Inferior parietal cortex (tissue), 1 donor: ENCODE measurements at regions not wholly inside any gene's neighbourhood (a gene's known extent, or its start where the extent isn't known, plus 50 kb on each side); places are given as distances from the start of the nearest gene placed in this dataset.
A peak's percentile ranks its signal among the peaks of the same experiment; 100 is the strongest.
"Not testable (repeated sequence)": the region's sequence is repeated elsewhere in the genome, so short reads cannot be mapped to it uniquely, and the experiment has no call there.

Experiments
- DNase-seq: peaks from one replicate; pipeline ENCODE4 v3.0.0-alpha.2; 2016; ENCODE audit errors: extremely low spot score

GRCh38 chr1:145553795-145554194 is 54.0 kb upstream of the GPR89A start:
- DNase-seq = not testable (repeated sequence)

DNA sequence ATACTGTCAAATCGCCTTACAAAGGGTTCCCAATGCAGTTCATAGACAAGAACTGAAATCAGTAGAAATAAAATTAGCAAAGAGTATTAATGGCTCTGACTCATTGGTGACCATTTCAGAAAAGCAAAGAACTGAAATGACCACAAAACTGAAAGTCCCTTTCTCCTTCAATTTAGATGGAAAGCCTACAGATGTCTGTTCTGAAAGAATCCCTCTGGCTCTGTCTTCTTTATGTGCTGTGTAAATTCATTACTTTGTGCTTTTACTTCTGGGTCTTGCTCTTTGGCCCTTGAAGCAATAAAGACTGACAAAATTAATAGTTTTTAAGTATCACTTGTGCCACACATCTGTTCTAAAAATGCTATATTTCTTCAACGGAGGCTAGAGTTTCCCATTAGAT is 62.7 kb upstream of the GPR89A start:
- DNase-seq = no peak

DNA sequence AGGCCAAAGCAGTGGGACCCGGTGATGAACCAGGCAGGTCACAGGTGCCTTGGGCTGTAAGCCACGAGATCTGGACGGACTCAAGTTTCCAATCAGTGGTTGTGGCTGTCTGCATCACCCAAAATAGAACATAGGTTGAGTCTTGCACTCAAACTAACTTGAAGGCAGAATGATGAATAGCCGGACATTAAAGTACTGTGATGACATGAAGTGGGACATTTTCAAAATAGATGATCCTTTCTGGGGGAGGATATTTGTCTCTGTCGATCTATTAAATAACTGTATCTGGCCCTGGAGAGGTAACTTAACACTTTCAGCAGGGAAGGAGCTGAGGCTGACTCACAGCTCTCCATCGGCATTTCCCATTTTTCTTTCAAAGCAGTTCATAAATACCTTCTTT is 66.1 kb upstream of the GPR89A start:
- not testable (repeated sequence) for DNase-seq

- not testable (repeated sequence) for DNase-seq
Measured at GRCh38 chr1:145541246-145541645, 66.5 kb upstream of the GPR89A start.

DNA sequence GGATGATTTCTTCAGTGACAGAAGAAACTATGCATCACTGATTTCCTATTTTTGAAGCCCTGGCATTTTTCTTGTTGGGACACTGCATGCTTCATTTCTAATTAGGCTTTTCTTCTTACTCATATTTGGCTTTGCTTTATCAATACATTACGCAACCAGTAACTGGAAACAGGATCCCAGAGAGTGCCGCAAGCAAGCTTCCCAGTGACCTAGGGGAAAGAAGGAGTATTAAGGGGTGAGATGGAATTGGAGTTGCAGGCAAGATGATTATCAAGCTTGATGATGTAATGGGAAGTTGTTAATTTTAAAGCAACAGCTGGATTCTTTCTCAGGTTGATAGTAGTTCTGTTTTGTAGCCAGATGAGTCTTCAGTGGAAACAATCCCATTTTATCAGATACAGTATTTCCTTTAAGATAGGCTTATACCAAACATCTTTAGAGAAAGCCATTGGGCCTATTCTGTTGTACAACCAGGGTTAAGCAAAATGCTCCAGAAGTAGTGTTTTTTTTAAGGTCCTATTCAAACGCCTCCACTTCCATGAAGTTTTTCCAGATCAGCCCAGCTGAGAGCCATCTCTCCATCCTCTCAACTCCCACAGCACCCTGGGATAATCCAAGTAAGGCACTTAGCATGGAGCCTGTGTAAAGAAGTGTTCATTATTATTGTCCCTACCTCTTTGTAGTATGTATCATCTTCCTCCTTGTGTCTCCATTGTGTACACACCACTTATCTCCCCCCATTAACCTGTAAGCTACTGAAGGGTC is 69.5 kb upstream of the GPR89A start:
- DNase-seq = not testable (repeated sequence)

DNA sequence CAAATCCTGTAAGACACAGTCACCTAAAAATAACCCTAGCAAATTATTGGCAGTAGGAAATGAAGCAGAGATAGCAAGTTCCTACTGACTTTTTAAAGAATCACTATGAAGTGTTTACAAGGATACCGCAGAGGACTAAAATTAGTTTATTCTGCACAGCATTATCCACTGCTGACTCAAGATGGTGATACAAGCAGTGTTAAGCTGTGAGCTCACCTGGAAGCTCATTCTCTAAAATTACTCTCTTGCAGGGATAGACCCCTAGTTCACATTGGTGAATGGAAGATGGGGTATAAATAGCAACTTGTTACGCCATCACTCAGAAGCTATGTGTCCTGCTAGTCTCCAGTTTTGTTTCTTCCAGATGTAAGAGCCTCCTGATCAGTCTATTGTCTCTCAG is 70.8 kb upstream of the GPR89A start:
- DNase-seq = not testable (repeated sequence)

DNA sequence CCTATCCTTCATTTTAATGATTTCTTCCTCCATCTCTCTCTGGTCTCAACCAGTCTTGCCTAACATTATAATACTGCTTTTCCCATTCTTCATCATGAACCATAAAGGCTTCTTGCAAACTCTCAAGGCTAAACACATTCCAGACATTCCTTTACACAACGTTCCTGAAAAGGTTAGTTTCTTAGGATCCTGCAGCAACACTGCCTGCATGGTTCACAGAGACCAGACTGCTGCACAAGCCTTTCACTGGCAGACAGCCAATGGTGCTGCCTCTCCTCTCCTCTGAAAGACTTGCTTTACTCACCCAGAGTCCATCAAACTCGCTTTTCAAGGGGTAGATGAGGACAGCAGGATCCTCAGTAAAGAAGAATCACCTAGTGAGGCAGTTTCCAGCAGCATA is 72.3 kb upstream of the GPR89A start:
- DNase-seq = not testable (repeated sequence)

- DNase-seq = peak; percentile 8
Measured at GRCh38 chr1:145528068-145528564, 79.7 kb upstream of the GPR89A start.

- DNase-seq = not testable (repeated sequence)
Measured at GRCh38 chr1:145520159-145520558, 87.6 kb upstream of the GPR89A start.

- not testable (repeated sequence) for DNase-seq
Measured at GRCh38 chr1:145519302-145519701, 88.5 kb upstream of the GPR89A start.

DNA sequence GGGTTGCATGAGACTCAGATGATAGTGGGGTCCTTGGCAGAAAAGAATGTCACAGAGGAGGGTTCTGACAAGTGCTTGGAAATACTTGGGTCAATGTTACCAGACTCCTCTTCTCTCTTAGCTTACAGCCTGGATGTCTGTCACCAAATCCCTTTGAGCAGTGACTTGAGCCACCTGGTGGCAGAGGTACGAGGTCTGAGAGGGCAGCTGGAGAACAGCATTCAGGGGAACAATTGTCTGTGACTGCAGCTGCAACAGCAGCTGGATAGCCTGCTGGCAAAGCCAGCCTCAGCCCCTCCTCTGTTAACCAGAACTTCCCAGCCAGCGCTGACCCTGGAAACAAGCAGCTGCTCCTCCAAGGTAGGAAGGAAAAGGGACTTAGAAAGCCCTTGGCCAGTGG is 87.6 kb upstream of the NBPF20 start:
- DNase-seq = not testable (repeated sequence)

DNA sequence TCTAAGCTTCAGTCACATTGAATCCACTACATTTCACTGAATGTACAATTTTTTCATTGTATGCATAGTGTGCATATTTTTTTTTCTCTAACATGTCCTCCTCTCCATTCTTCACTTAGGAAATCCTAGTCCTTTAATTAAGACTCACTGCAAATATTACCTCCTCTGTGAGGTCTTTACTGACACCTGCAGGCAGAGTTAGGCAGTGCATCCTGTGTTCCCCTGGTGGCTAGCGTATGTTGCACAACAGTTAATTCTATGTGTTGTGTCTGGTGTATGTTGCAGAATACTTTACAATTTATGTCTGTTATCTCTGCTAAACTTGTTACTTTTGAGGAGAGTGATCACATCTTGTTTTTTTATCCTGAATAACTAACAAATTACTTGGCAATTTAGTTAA is 82.7 kb upstream of the NBPF20 start:
- not testable (repeated sequence) for DNase-seq

GRCh38 chr1:145505663-145506647 is 80.6 kb upstream of the NBPF20 start:
- DNase-seq = not testable (repeated sequence)

DNA sequence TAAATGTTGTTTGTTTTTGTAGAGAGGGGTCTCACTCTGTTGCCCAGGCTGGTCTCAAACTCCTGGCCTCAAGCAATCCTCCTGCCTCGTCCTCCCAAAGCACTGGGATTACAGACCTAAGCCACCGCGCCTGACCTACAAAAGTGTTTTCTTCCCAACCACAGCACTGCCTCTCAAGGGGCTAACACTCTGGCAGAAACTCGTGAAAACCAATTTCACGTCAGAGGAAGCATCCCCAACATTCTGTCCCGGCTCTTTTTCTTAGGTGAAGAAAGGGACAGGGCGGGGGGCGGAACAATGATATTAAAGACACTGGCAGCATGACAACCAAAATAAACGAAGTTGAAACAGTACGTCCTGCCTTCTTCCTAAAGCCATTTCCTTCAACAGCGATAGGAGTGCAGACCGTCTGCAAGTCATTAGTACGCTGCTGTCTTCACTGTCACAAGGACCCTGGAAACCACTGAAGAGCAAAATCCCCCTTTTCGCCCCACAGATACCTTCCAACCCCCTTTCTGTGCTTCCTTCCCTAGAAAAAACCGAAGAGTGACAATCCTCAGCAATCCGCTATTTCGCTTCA is 79.5 kb upstream of the NBPF20 start:
- DNase-seq = not testable (repeated sequence)

GRCh38 chr1:145504310-145504709 is 78.9 kb upstream of the NBPF20 start:
- DNase-seq = not testable (repeated sequence)

DNA sequence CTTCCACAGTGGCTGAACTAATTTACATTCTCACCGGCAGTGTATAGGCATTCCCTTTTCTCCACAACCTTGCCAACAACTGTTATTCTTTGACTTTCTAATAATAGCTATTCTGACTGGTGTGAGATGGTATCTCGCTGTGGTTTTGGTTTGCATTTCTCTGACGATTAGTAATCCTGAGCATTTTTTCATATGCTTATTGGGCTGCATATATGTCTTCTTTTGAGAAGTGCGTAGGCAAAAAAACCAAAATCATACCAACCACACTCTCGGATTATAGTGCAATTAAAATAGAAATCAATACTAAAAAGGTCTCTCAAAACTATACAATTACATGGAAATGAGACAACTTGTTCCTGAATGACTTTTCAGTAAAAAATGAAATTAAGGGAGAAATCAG is 74.8 kb upstream of the NBPF20 start:
- DNase-seq = not testable (repeated sequence)

DNA sequence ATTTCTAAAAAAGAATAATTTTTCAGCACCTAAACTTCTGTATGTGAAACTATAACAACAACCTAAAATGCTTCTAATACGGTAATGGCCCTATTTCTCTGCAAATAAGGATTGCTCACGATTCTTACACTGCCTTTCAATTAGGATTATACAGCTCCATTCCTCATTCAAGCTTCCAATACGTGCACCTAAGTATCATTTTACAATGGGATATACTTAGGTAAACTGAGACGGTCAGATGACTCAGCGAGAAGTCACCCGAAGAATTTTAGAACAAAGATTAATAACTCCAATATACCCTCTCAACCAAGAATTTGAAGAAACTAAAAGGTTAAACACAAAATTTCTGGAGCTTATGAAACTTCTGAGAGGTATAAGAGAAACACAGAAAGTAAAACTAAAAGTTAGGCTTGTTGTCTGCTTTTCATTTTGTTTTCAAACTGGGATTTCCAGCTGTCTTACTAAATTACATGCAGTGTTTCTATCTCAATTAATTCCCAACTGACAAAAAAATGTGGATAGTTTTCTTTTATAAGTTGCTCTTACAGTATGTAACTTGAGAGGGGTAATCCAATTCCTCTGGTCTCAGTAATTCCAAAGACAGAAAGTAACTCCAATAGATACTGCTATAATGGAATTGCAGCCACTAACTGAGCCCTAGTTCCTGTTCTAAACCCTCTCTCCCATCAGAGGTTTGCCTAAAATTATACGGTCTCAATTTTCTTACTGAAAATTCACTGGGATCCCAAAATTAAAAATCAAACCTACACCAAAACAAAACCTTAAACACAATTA is 69.9 kb upstream of the NBPF20 start:
- DNase-seq = not testable (repeated sequence)

GRCh38 chr1:145488193-145488933 is 63.0 kb upstream of the NBPF20 start:
- DNase-seq = not testable (repeated sequence)

DNA sequence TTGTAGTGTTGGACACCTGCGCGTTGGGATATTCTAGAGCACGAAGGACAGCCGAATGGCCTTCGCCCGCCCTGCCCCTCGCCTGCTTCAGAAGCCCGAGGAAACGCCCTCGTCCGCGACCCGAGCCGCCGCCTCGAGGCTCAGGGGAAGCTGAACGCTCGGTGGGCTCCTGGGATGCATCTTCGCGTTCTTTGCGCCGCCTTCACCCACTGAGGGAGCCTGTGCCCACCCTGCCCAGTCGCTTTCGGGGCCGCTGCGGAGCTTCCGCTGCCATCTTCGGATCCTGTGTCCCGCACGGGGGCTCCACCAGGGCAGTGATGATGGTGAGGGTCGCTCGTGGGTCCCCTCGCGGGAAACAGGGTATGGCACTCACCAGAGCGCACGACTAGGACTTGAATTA is 61.8 kb upstream of the NBPF20 start:
- not testable (repeated sequence) for DNase-seq

DNA sequence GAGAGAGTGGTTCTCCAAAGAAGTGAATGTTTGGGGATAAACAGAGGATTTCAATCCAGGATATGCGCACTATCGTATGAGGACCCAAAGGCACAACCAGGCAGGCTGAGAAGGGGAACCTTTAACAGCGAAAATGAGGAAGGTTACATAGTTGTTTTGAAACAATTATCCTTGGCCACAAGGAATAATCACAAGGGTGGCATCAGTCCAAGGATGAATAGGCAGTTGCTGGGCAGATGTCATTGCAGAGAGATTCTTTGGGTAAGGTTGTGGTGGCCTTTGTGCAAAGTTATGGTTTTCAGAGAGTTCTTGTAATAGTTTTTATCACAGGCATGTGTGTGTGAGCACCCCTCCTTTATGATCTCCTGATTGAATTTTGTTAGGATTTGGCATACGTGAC is 58.9 kb upstream of the NBPF20 start:
- not testable (repeated sequence) for DNase-seq
